Retina (tissue), 1 donor: ENCODE measurements at regions not wholly inside any gene's neighbourhood (a gene's known extent, or its start where the extent isn't known, plus 50 kb on each side); places are given as distances from the start of the nearest gene placed in this dataset.
"Not testable (repeated sequence)": the region's sequence is repeated elsewhere in the genome, so short reads cannot be mapped to it uniquely, and the experiment has no call there.

ENCODE experiments used
- DNase-seq: peaks from one replicate; pipeline ENCODE4 v3.0.0-alpha.2; 2016

GRCh38 chr6:4448841-4449240 is 313.5 kb upstream of the ECI2 start:
- DNase-seq: no peak

- DNase-seq: no peak
These were observed 312.4 kb upstream of the ECI2 start for GRCh38 chr6:4447639-4448330.

- DNase-seq: no peak
These were observed 311.6 kb upstream of the ECI2 start for GRCh38 chr6:4446982-4447381.

GRCh38 chr6:4441981-4442434 is 306.6 kb upstream of the ECI2 start:
- no peak for DNase-seq

- DNase-seq: no peak
These were observed 303.8 kb upstream of the ECI2 start for GRCh38 chr6:4439159-4439558.

- no peak for DNase-seq
These were observed 302.0 kb upstream of the ECI2 start for GRCh38 chr6:4437342-4437741.

- DNase-seq: no peak
These were observed 300.6 kb upstream of the ECI2 start for GRCh38 chr6:4435981-4436445.

GRCh38 chr6:4434655-4435054 is 299.3 kb upstream of the ECI2 start:
- DNase-seq: no peak

- DNase-seq: no peak
These were observed 297.8 kb upstream of the ECI2 start for GRCh38 chr6:4433199-4433598.

GRCh38 chr6:4426968-4427367 is 291.6 kb upstream of the ECI2 start:
- DNase-seq: no peak

- DNase-seq: no peak
These were observed 286.5 kb upstream of the ECI2 start for GRCh38 chr6:4421837-4422236.

GRCh38 chr6:4420160-4420865 is 284.9 kb upstream of the ECI2 start:
- DNase-seq: no peak

- DNase-seq: no peak
These were observed 280.2 kb upstream of the ECI2 start for GRCh38 chr6:4415549-4415948.

- not testable (repeated sequence) for DNase-seq
These were observed 278.7 kb upstream of the ECI2 start for GRCh38 chr6:4414078-4414477.

- no peak for DNase-seq
These were observed 277.7 kb upstream of the ECI2 start for GRCh38 chr6:4413073-4413472.

GRCh38 chr6:4412488-4412887 is 277.1 kb upstream of the ECI2 start:
- no peak for DNase-seq

- DNase-seq: no peak
These were observed 276.7 kb upstream of the ECI2 start for GRCh38 chr6:4412077-4412476.

GRCh38 chr6:4407710-4408109 is 272.3 kb upstream of the ECI2 start:
- not testable (repeated sequence) for DNase-seq

- no peak for DNase-seq
These were observed 270.3 kb upstream of the ECI2 start for GRCh38 chr6:4405621-4406212.

GRCh38 chr6:4404415-4404814 is 269.0 kb upstream of the ECI2 start:
- DNase-seq: no peak

GRCh38 chr6:4403828-4404227 is 268.5 kb upstream of the ECI2 start:
- no peak for DNase-seq

- DNase-seq: no peak
These were observed 267.8 kb upstream of the ECI2 start for GRCh38 chr6:4403023-4403752.

- DNase-seq: no peak
These were observed 267.2 kb upstream of the ECI2 start for GRCh38 chr6:4402477-4402976.
